Uterus (tissue), 3 donors: ENCODE measurements at regions not wholly inside any gene's neighbourhood (a gene's known extent, or its start where the extent isn't known, plus 50 kb on each side); places are given as distances from the start of the nearest gene placed in this dataset.

ENCODE experiments used
- DNase-seq, 2 donors: peaks; one replicate each; pipeline ENCODE4 v3.0.0-alpha.2; 2019 to 2020
- H3K27ac ChIP-seq, 2 donors: fragments of 200-600 bp; sonication (generic); 1 replicate in 1 of 2; 2 replicates in 1 of 2; pipeline ENCODE4 v1.5.1; 2016 to 2018
- H3K27me3 ChIP-seq, 2 donors: fragments of 200-600 bp; sonication (generic); one replicate each; pipeline ENCODE4 v1.5.1; 2018 to 2019; ENCODE audit warnings: control low read depth in 1 of 2
- H3K36me3 ChIP-seq, 2 donors: fragments of 200-600 bp; sonication (generic); one replicate each; pipeline ENCODE4 v1.5.1; 2019; ENCODE audit warnings: control low read depth in 1 of 2
- H3K4me1 ChIP-seq, 2 donors: fragments of 200-600 bp; sonication (generic); one replicate each; pipeline ENCODE4 v1.5.1; 2018 to 2019; ENCODE audit warnings: control low read depth in 1 of 2
- H3K4me3 ChIP-seq, 2 donors: fragments of 200-600 bp; sonication (generic); 1 replicate in 1 of 2; 2 replicates in 1 of 2; pipeline ENCODE4 v1.5.1; 2018 to 2019; ENCODE audit warnings: mild to moderate bottlenecking in 1 of 2
- H3K9me3 ChIP-seq, 2 donors: fragments of 200-600 bp; sonication (generic); one replicate each; pipeline ENCODE4 v1.5.1; 2019; ENCODE audit warnings: control low read depth in 1 of 2
- CTCF ChIP-seq, 4 experiments: fragments of 200-600 bp in 2 of 4; fragments of 450-650 bp in 2 of 4; sonication (generic) in 2 of 4; IDR thresholded peaks; one replicate each; pipeline ENCODE4 v1.5.1; 2016 to 2019; ENCODE audit warnings: antibody characterized with exemption in 4 of 4, mild to moderate bottlenecking in 2 of 4, moderate library complexity in 1 of 4
- POLR2A ChIP-seq, 2 donors: fragments of 450-650 bp; IDR thresholded peaks; one replicate each; pipeline ENCODE4 v1.6.1; 2016; ENCODE audit warnings: antibody characterized with exemption in 2 of 2, mild to moderate bottlenecking in 1 of 2, moderate library complexity in 1 of 2
- intact Hi-C: fragments of 100-400 bp; cut with DNase I; formaldehyde crosslinking; loops from one replicate; pipeline ENCODE4 v1.15.1; 2023; ENCODE audit warnings: low total_unique reads
- donor health status: DM: yes; HTN: yes; CAD: no.

- no peaks in the 10 kb centered on the region for H3K9me3 ChIP-seq
- no peaks in the 10 kb centered on the region for H3K36me3 ChIP-seq
- no peaks in the 10 kb centered on the region for H3K27me3 ChIP-seq
- no peak for DNase-seq
- intact Hi-C loops = loop anchor here (10.0 kb wide), 1 partner anchor 189 kb away; no protein-coding TSS in a partner anchor
- no peak overlapping the region for H3K4me3 ChIP-seq
- TF ChIP-seq CTCF (IDR thresholded peaks at IDR 0.05) (no peak), POLR2A (IDR thresholded peaks at IDR 0.05) (no peak)
- H3K27ac ChIP-seq = no peak overlapping the region
- H3K4me1 ChIP-seq = no peaks in the 10 kb centered on the region
These were observed 129.8 kb downstream of the FAM174B start for GRCh38 chr15:92525758-92526245.

GRCh38 chr15:92524874-92525565, 130.6 kb downstream of the FAM174B start:
- Histone ChIP-seq H3K36me3 (no peaks in the 10 kb centered on the region), H3K27me3 (no peaks in the 10 kb centered on the region), H3K4me3 (no peak overlapping the region), H3K27ac (no peak overlapping the region), H3K4me1 (no peaks in the 10 kb centered on the region), H3K9me3 (no peaks in the 10 kb centered on the region)
- TF ChIP-seq CTCF (IDR thresholded peaks at IDR 0.05) (no peak), POLR2A (IDR thresholded peaks at IDR 0.05) (no peak)
- no peak for DNase-seq
- intact Hi-C loops = loop anchor here (10.0 kb wide), 1 partner anchor 190 kb away; no protein-coding TSS in a partner anchor

- no peaks in the 10 kb centered on the region for H3K27me3 ChIP-seq
- no peak overlapping the region for H3K4me3 ChIP-seq
- H3K4me1 ChIP-seq = no peaks in the 10 kb centered on the region
- H3K9me3 ChIP-seq = no peaks in the 10 kb centered on the region
- H3K36me3 ChIP-seq = no peaks in the 10 kb centered on the region
- DNase-seq = no peak
- no peak overlapping the region for H3K27ac ChIP-seq
- intact Hi-C loops = loop anchor here (10.0 kb wide), 1 partner anchor 191 kb away; no protein-coding TSS in a partner anchor
- TF ChIP-seq POLR2A (IDR thresholded peaks at IDR 0.05) (no peak), CTCF (IDR thresholded peaks at IDR 0.05) (no peak)
These were observed 130.5 kb downstream of the ST8SIA2 start for GRCh38 chr15:92524161-92524560.

GRCh38 chr15:92523176-92523575, 129.5 kb downstream of the ST8SIA2 start:
- DNase-seq = no peak
- intact Hi-C loops = loop anchor here (10.0 kb wide), 1 partner anchor 192 kb away; no protein-coding TSS in a partner anchor
- Histone ChIP-seq H3K4me1 (no peaks in the 10 kb centered on the region), H3K27ac (no peak overlapping the region), H3K4me3 (no peak overlapping the region), H3K36me3 (no peaks in the 10 kb centered on the region), H3K27me3 (no peaks in the 10 kb centered on the region), H3K9me3 (no peaks in the 10 kb centered on the region)
- TF ChIP-seq CTCF (IDR thresholded peaks at IDR 0.05) (no peak), POLR2A (IDR thresholded peaks at IDR 0.05) (no peak)

GRCh38 chr15:92521624-92522008, 127.9 kb downstream of the ST8SIA2 start:
- Histone ChIP-seq H3K9me3 (no peaks in the 10 kb centered on the region), H3K36me3 (no peaks in the 10 kb centered on the region), H3K27ac (no peak overlapping the region), H3K27me3 (no peaks in the 10 kb centered on the region), H3K4me1 (no peaks in the 10 kb centered on the region), H3K4me3 (no peak overlapping the region)
- DNase-seq = peak; percentile 84 to 86
- intact Hi-C loops = loop anchor here (10.0 kb wide), 1 partner anchor 193 kb away; no protein-coding TSS in a partner anchor
- TF ChIP-seq POLR2A (IDR thresholded peaks at IDR 0.05) = no peak
- TF ChIP-seq CTCF (IDR thresholded peaks at IDR 0.05) = peak; percentile 76 to 91 (median 88)
